GM06990 (cell line): ENCODE measurements at regions not wholly inside any gene's neighbourhood (a gene's known extent, or its start where the extent isn't known, plus 50 kb on each side); places are given as distances from the start of the nearest gene placed in this dataset.

ENCODE experiments used
- DNase-seq: peaks from one replicate; pipeline ENCODE4 v3.0.0-alpha.2; 2011; ENCODE audit not compliant: insufficient read length; ENCODE audit errors: extremely low read depth
- H3K27me3 ChIP-seq: replicated peaks from 2 replicates; pipeline ENCODE4 v1.6.0; 2011; ENCODE audit warnings: low read length; ENCODE audit not compliant: control insufficient read depth, insufficient read depth
- H3K36me3 ChIP-seq: 2 replicates; pipeline ENCODE4 v1.5.1; 2011; ENCODE audit warnings: low read length; ENCODE audit not compliant: control insufficient read depth, insufficient read depth
- H3K4me3 ChIP-seq: replicated peaks from 2 replicates; pipeline ENCODE4 v1.5.1; 2011; ENCODE audit warnings: low read depth, mild to moderate bottlenecking, control low read depth, low read length
- CTCF ChIP-seq: IDR thresholded peaks from 2 replicates; pipeline ENCODE4 v1.5.1; 2011; ENCODE audit warnings: low read length, control low read depth, mild to moderate bottlenecking, inconsistent platforms; ENCODE audit not compliant: insufficient read depth, poor library complexity, severe bottlenecking

- DNase-seq, result no peak
- TF ChIP-seq CTCF, result no peak
- H3K36me3 ChIP-seq, result no peaks in the 10 kb centered on the region
- H3K27me3 ChIP-seq, result no peaks in the 10 kb centered on the region
- no peak overlapping the region for H3K4me3 ChIP-seq
Observed at GRCh38 chr9:108241384-108242073, 614.3 kb downstream of the ACTL7B start.

- no peak for TF ChIP-seq CTCF
- Histone ChIP-seq H3K4me3 (no peak overlapping the region), H3K36me3 (no peaks in the 10 kb centered on the region), H3K27me3 (no peaks in the 10 kb centered on the region)
- no peak for DNase-seq
Observed at GRCh38 chr9:108239696-108240321, 616.0 kb downstream of the ACTL7B start.

- no peak for DNase-seq
- no peak for TF ChIP-seq CTCF
- H3K27me3 ChIP-seq, result no peaks in the 10 kb centered on the region
Observed at GRCh38 chr9:108235609-108236008, 620.2 kb downstream of the ACTL7B start.

DNA sequence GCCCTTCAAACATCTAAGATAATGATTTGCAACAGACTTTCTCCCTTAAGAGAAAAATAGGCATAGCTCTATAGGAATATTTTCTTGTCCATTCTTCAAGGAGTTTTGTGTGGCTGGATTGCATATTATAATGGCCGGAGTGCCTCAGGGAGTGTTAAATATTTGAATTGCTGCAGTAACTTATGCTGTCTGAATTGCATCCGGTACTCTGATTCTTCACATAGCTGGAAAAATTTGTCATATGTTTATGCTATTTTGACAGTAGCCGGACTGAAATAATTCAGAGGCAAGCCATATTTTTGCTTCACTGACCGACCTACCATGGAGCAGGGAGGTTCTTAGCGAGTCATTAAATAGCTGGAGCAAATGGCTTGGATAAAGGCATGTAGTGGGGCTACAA is 621.0 kb downstream of the ACTL7B start:
- Histone ChIP-seq H3K36me3 (no peaks in the 10 kb centered on the region), H3K4me3 (no peak overlapping the region), H3K27me3 (no peaks in the 10 kb centered on the region)
- TF ChIP-seq CTCF, result no peak
- DNase-seq, result no peak

More at GRCh38 chr9:108235609-108236008, 620.2 kb downstream of the ACTL7B start:
- Histone ChIP-seq H3K36me3 (no peaks in the 10 kb centered on the region), H3K4me3 (no peak overlapping the region)

GRCh38 chr9:108225149-108225800 is 630.5 kb downstream of the ACTL7B start:
- no peak for TF ChIP-seq CTCF
- no peak for DNase-seq
- H3K27me3 ChIP-seq, result no peaks in the 10 kb centered on the region

More at GRCh38 chr9:108225149-108225800, 630.5 kb downstream of the ACTL7B start:
- Histone ChIP-seq H3K4me3 (no peak overlapping the region), H3K36me3 (no peaks in the 10 kb centered on the region)
